ENCODE measurements at regions not wholly inside any gene's neighbourhood (a gene's known extent, or its start where the extent isn't known, plus 50 kb on each side); places are given as distances from the start of the nearest gene placed in this dataset.

DNA sequence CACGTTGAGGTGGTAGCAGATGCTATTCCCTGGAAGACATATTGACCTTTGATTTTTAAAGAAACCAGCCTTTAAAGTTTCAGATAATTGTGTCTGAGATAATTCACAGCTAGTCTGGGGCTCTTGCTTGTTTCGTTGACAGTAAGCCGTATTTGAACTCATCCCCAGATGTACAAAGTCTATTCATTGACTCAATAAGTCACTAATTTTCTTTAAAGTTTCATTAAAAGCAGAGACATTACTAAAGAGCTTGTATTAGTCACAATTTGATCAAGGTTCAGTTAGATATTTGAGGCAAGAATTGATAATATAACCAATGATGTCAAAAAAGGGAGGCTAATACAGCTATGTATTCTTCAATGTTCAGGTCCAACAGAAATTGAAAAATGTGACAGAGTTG, 158.0 kb downstream of the PCSK1 start:
- TF ChIP-seq, protein P1, sequence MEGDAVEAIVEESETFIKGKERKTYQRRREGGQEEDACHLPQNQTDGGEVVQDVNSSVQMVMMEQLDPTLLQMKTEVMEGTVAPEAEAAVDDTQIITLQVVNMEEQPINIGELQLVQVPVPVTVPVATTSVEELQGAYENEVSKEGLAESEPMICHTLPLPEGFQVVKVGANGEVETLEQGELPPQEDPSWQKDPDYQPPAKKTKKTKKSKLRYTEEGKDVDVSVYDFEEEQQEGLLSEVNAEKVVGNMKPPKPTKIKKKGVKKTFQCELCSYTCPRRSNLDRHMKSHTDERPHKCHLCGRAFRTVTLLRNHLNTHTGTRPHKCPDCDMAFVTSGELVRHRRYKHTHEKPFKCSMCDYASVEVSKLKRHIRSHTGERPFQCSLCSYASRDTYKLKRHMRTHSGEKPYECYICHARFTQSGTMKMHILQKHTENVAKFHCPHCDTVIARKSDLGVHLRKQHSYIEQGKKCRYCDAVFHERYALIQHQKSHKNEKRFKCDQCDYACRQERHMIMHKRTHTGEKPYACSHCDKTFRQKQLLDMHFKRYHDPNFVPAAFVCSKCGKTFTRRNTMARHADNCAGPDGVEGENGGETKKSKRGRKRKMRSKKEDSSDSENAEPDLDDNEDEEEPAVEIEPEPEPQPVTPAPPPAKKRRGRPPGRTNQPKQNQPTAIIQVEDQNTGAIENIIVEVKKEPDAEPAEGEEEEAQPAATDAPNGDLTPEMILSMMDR (IDR thresholded peaks at IDR 0.05; ENCODE audit: unreplicated experiment), result no peak
- Mint-ChIP-seq H3K36me3 (ENCODE audit: insufficient read depth) (no peaks in the 10 kb centered on the region), H3K4me1 (ENCODE audit: low read depth) (peaks cover 3% of the 10 kb centered on the region), H3K27me3 (no peaks in the 10 kb centered on the region), H3K27ac (no peak overlapping the region), H3K9me3 (ENCODE audit: low read depth) (peaks cover 18% of the 10 kb centered on the region), H3K4me3 (ENCODE audit: low read depth) (no peak overlapping the region)
- no peak for DNase-seq (ENCODE audit: low spot score, unreplicated experiment)

- Mint-ChIP-seq H3K4me1 (ENCODE audit: low read depth) (no peaks in the 10 kb centered on the region), H3K4me3 (ENCODE audit: low read depth) (no peak overlapping the region), H3K36me3 (ENCODE audit: insufficient read depth) (peaks cover 6% of the 10 kb centered on the region), H3K27ac (no peak overlapping the region), H3K27me3 (no peaks in the 10 kb centered on the region), H3K9me3 (ENCODE audit: low read depth) (peaks cover 29% of the 10 kb centered on the region)
- DNase-seq (ENCODE audit: low spot score, unreplicated experiment), result no peak
- TF ChIP-seq, protein P1 (IDR thresholded peaks at IDR 0.05; ENCODE audit: unreplicated experiment), result no peak
Measured at GRCh38 chr5:96265487-96265886, 167.6 kb downstream of the PCSK1 start.

DNA sequence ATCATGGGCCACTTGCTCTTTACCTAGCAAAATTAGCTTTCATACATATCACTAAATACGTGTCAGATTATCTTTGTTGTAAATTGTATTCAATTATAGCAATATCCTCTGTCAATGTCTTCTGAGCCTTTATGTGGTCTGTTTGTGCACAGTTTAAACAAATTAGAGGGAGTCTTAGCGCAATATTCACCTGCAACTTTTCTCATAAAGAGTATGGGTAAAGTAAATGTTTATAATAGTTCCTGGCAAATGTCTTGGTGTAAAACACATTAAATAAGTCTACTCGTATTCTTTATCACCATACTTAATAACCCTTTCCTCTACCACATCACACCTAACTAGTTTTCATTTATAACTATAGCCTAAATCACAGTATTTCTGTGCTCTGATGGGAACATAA, 169.0 kb downstream of the PCSK1 start:
- Mint-ChIP-seq H3K4me1 (ENCODE audit: low read depth) (peaks cover 4% of the 10 kb centered on the region), H3K27me3 (no peaks in the 10 kb centered on the region), H3K4me3 (ENCODE audit: low read depth) (no peak overlapping the region), H3K36me3 (ENCODE audit: insufficient read depth) (peaks cover 6% of the 10 kb centered on the region), H3K9me3 (ENCODE audit: low read depth) (peaks cover 19% of the 10 kb centered on the region), H3K27ac (no peak overlapping the region)
- TF ChIP-seq, protein P1 (IDR thresholded peaks at IDR 0.05; ENCODE audit: unreplicated experiment), result no peak
- DNase-seq (ENCODE audit: low spot score, unreplicated experiment), result no peak

GRCh38 chr5:96262105-96262504, 170.9 kb downstream of the PCSK1 start:
- no peak for DNase-seq (ENCODE audit: low spot score, unreplicated experiment)
- H3K27ac Mint-ChIP-seq, result no peak overlapping the region
- no peaks in the 10 kb centered on the region for H3K27me3 Mint-ChIP-seq

GRCh38 chr5:96260009-96260408, 173.0 kb downstream of the PCSK1 start:
- Mint-ChIP-seq H3K9me3 (ENCODE audit: low read depth) (no peaks in the 10 kb centered on the region), H3K4me1 (ENCODE audit: low read depth) (peaks cover 16% of the 10 kb centered on the region), H3K4me3 (ENCODE audit: low read depth) (no peak overlapping the region), H3K36me3 (ENCODE audit: insufficient read depth) (no peaks in the 10 kb centered on the region), H3K27ac (no peak overlapping the region), H3K27me3 (no peaks in the 10 kb centered on the region)
- TF ChIP-seq, protein P1 (IDR thresholded peaks at IDR 0.05; ENCODE audit: unreplicated experiment), result no peak
- DNase-seq (ENCODE audit: low spot score, unreplicated experiment), result no peak

More at GRCh38 chr5:96262105-96262504, 170.9 kb downstream of the PCSK1 start:
- H3K4me1 Mint-ChIP-seq (ENCODE audit: low read depth), result peaks cover 12% of the 10 kb centered on the region
- TF ChIP-seq, protein P1 (IDR thresholded peaks at IDR 0.05; ENCODE audit: unreplicated experiment), result no peak
- peaks cover 9% of the 10 kb centered on the region for H3K9me3 Mint-ChIP-seq (ENCODE audit: low read depth)
- H3K4me3 Mint-ChIP-seq (ENCODE audit: low read depth), result no peak overlapping the region
- peaks cover 6% of the 10 kb centered on the region for H3K36me3 Mint-ChIP-seq (ENCODE audit: insufficient read depth)
